Stomach (tissue), 8 donors: ENCODE measurements at regions not wholly inside any gene's neighbourhood (a gene's known extent, or its start where the extent isn't known, plus 50 kb on each side); places are given as distances from the start of the nearest gene placed in this dataset.

Experiments used
- DNase-seq, 2 donors: peaks; one replicate each; pipeline versions ENCODE4 v3.0.0 to v3.0.0-alpha.2; 2013 to 2019
- H3K27ac ChIP-seq, 5 donors: fragments of 200-600 bp in 4 of 5; sonication (generic) in 4 of 5; one replicate each; pipeline ENCODE4 v1.5.1; 2013 to 2019; ENCODE audit warnings: mild to moderate bottlenecking in 1 of 5, moderate library complexity in 1 of 5
- H3K27me3 ChIP-seq, 3 donors: fragments of 200-600 bp; sonication (generic); one replicate each; pipeline ENCODE4 v1.5.1; 2017 to 2019; ENCODE audit warnings: mixed run types in 1 of 3
- H3K36me3 ChIP-seq, 4 donors: fragments of 200-600 bp; sonication (generic); 1 replicate in 3 of 4; 2 replicates in 1 of 4; pipeline ENCODE4 v1.5.1; 2016 to 2019
- H3K4me1 ChIP-seq, 4 donors: fragments of 200-600 bp; sonication (generic); one replicate each; pipeline ENCODE4 v1.5.1; 2016 to 2019
- H3K4me3 ChIP-seq, 4 donors: fragments of 200-600 bp; sonication (generic) in 3 of 4; one replicate each; pipeline ENCODE4 v1.5.1; 2016 to 2019; ENCODE audit warnings: mild to moderate bottlenecking in 1 of 4
- H3K9me3 ChIP-seq, 4 donors: fragments of 200-600 bp; sonication (generic); one replicate each; pipeline ENCODE4 v1.5.1; 2016 to 2019
- CTCF ChIP-seq, 7 experiments: fragments of 450-650 bp in 4 of 7; fragments of 200-600 bp in 3 of 7; sonication (generic) in 3 of 7; IDR thresholded peaks; one replicate each; pipeline ENCODE4 v1.5.1; 2016 to 2019; ENCODE audit warnings: antibody characterized with exemption in 7 of 7, control low read depth in 2 of 7, mild to moderate bottlenecking in 1 of 7
- EP300 ChIP-seq: sonication (generic); formaldehyde crosslinking; IDR thresholded peaks from one replicate; pipeline ENCODE4 v1.6.1; 2017; ENCODE audit warnings: antibody characterized with exemption
- POLR2A ChIP-seq, 4 donors: fragments of 450-650 bp; IDR thresholded peaks; one replicate each; pipeline ENCODE4 v1.6.1; 2016; ENCODE audit warnings: antibody characterized with exemption in 4 of 4, control low read depth in 2 of 4, mild to moderate bottlenecking in 1 of 4, moderate library complexity in 1 of 4
- POLR2AphosphoS5 ChIP-seq, 3 donors: sonication (generic); formaldehyde crosslinking; IDR thresholded peaks; one replicate each; pipeline ENCODE4 v1.6.1; 2016; ENCODE audit warnings: antibody characterized with exemption in 3 of 3
- WGBS, 5 donors: extraction: QIAGEN DNeasy Blood & Tissue Kit in 3 of 5; methylation state at CpG; one replicate each; pipeline versions ENCODE4 v1.1.5 to v1.1.7; 2013 to 2018; 5-methylcytosine and 5-hydroxymethylcytosine counted together
- intact Hi-C: fragments of 100-400 bp; cut with DNase I; formaldehyde crosslinking; loops from one replicate; pipeline ENCODE4 v1.15.1; 2023; ENCODE audit warnings: low total_unique reads
- donor health status: healthy with polysubstance abuse.
- donor health status: Bipolar disorder and iron deficiency.
- donor health status: healthy.

GRCh38 chr1:100622037-100622436, 84.1 kb downstream of the GPR88 start:
- Histone ChIP-seq H3K27ac (peak overlapping the region in 1 of 5 donors; percentile 36), H3K4me3 (no peak overlapping the region), H3K36me3 (no peaks in the 10 kb centered on the region), H3K4me1 (no peaks in the 10 kb centered on the region), H3K27me3 (no peaks in the 10 kb centered on the region), H3K9me3 (no peaks in the 10 kb centered on the region)
- DNase-seq = peak in 1 of 2 donors; percentile 35
- intact Hi-C loops = no loop called here
- TF ChIP-seq POLR2A (IDR thresholded peaks at IDR 0.05) = no peak
- TF ChIP-seq CTCF (IDR thresholded peaks at IDR 0.05) = no peak
- TF ChIP-seq POLR2AphosphoS5 (IDR thresholded peaks at IDR 0.05) = peak in 1 of 3 donors; percentile 51
- WGBS, 5 donors = 16 to 36% (median 30%) methylated on average over 1 of the region's 1 CpG

GRCh38 chr1:100622506-100622905, 84.6 kb downstream of the GPR88 start:
- H3K27ac ChIP-seq = peak overlapping the region in 2 of 5 donors; percentile 12 to 36
- DNase-seq = no peak
- H3K9me3 ChIP-seq = no peaks in the 10 kb centered on the region
- no peaks in the 10 kb centered on the region for H3K36me3 ChIP-seq
- TF ChIP-seq POLR2AphosphoS5 (IDR thresholded peaks at IDR 0.05) (no peak), EP300 (no peak), CTCF (IDR thresholded peaks at IDR 0.05) (no peak), POLR2A (IDR thresholded peaks at IDR 0.05) (no peak)
- H3K4me1 ChIP-seq = no peaks in the 10 kb centered on the region
- WGBS, 5 donors = 73 to 90% (median 85%) methylated on average over 1 of the region's 1 CpG
- H3K4me3 ChIP-seq = no peak overlapping the region
- intact Hi-C loops = no loop called here
- no peaks in the 10 kb centered on the region for H3K27me3 ChIP-seq

GRCh38 chr1:100622966-100623762, 85.2 kb downstream of the GPR88 start:
- peaks cover 0 to 5% (median 0%) of the 10 kb centered on the region in 4 donors for H3K4me1 ChIP-seq
- H3K27me3 ChIP-seq = no peaks in the 10 kb centered on the region
- no peaks in the 10 kb centered on the region for H3K36me3 ChIP-seq
- WGBS, 5 donors = 39 to 60% (median 45%) methylated on average over 5 of the region's 5 CpGs
- no peak overlapping the region for H3K4me3 ChIP-seq
- intact Hi-C loops = no loop called here
- H3K9me3 ChIP-seq = no peaks in the 10 kb centered on the region
- peak overlapping the region in 2 of 5 donors; percentile 12 to 36 for H3K27ac ChIP-seq
- DNase-seq = no peak
- TF ChIP-seq CTCF (IDR thresholded peaks at IDR 0.05) (no peak), POLR2A (IDR thresholded peaks at IDR 0.05) (no peak), POLR2AphosphoS5 (IDR thresholded peaks at IDR 0.05) (no peak), EP300 (no peak)

GRCh38 chr1:100624886-100625610, 87.1 kb downstream of the GPR88 start:
- TF ChIP-seq POLR2A (IDR thresholded peaks at IDR 0.05) = no peak
- no peak for TF ChIP-seq EP300
- no peak for TF ChIP-seq CTCF (IDR thresholded peaks at IDR 0.05)
- no peak for TF ChIP-seq POLR2AphosphoS5 (IDR thresholded peaks at IDR 0.05)
- DNase-seq = no peak
- Histone ChIP-seq H3K27me3 (no peaks in the 10 kb centered on the region), H3K9me3 (no peaks in the 10 kb centered on the region), H3K36me3 (no peaks in the 10 kb centered on the region), H3K4me1 (peaks cover 0 to 20% (median 0%) of the 10 kb centered on the region in 4 donors), H3K27ac (peak overlapping the region in 1 of 5 donors; percentile 49), H3K4me3 (no peak overlapping the region)
- intact Hi-C loops = no loop called here
- WGBS, 5 donors = 67 to 82% (median 80%) methylated on average over 9 of the region's 9 CpGs
